ENCODE measurements at regions not wholly inside any gene's neighbourhood (a gene's known extent, or its start where the extent isn't known, plus 50 kb on each side); places are given as distances from the start of the nearest gene placed in this dataset.

- TF ChIP-seq, protein P1, sequence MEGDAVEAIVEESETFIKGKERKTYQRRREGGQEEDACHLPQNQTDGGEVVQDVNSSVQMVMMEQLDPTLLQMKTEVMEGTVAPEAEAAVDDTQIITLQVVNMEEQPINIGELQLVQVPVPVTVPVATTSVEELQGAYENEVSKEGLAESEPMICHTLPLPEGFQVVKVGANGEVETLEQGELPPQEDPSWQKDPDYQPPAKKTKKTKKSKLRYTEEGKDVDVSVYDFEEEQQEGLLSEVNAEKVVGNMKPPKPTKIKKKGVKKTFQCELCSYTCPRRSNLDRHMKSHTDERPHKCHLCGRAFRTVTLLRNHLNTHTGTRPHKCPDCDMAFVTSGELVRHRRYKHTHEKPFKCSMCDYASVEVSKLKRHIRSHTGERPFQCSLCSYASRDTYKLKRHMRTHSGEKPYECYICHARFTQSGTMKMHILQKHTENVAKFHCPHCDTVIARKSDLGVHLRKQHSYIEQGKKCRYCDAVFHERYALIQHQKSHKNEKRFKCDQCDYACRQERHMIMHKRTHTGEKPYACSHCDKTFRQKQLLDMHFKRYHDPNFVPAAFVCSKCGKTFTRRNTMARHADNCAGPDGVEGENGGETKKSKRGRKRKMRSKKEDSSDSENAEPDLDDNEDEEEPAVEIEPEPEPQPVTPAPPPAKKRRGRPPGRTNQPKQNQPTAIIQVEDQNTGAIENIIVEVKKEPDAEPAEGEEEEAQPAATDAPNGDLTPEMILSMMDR (IDR thresholded peaks at IDR 0.05): peak in 3 of 6 experiments; percentile 49 to 63 (median 52)
- TF ChIP-seq POLR2A (IDR thresholded peaks at IDR 0.05): no peak
Measured at GRCh38 chr15:37682304-37682703, 252.1 kb upstream of the TMCO5A start.
